ENCODE measurements at regions not wholly inside any gene's neighbourhood (a gene's known extent, or its start where the extent isn't known, plus 50 kb on each side); places are given as distances from the start of the nearest gene placed in this dataset.

- H3K27ac ChIP-seq = no peak overlapping the region
Observed at GRCh38 chr20:60512443-60512842, 554.2 kb downstream of the CDH26 start.

GRCh38 chr20:60513141-60513540 lies 554.9 kb downstream of the CDH26 start:
- no peak for TF ChIP-seq CTCF (conservative IDR thresholded peaks at IDR 0.05)
- no peak overlapping the region for H3K27ac ChIP-seq

More at GRCh38 chr20:60512443-60512842, 554.2 kb downstream of the CDH26 start:
- no peak for TF ChIP-seq CTCF (conservative IDR thresholded peaks at IDR 0.05)

- no peak overlapping the region for H3K27ac ChIP-seq
- no peak for TF ChIP-seq CTCF (conservative IDR thresholded peaks at IDR 0.05)
Observed at GRCh38 chr20:60516442-60516841, 558.2 kb downstream of the CDH26 start.

GRCh38 chr20:60518022-60518421 lies 559.8 kb downstream of the CDH26 start:
- no peak for TF ChIP-seq CTCF (conservative IDR thresholded peaks at IDR 0.05)
- no peak overlapping the region for H3K27ac ChIP-seq

- TF ChIP-seq CTCF (conservative IDR thresholded peaks at IDR 0.05) = no peak
- H3K27ac ChIP-seq = no peak overlapping the region
Observed at GRCh38 chr20:60525397-60525796, 567.2 kb downstream of the CDH26 start.

- H3K27ac ChIP-seq = no peak overlapping the region
- TF ChIP-seq CTCF (conservative IDR thresholded peaks at IDR 0.05) = no peak
Observed at GRCh38 chr20:60527656-60528055, 569.4 kb downstream of the CDH26 start.

- TF ChIP-seq CTCF (conservative IDR thresholded peaks at IDR 0.05) = no peak
- H3K27ac ChIP-seq = no peak overlapping the region
Observed at GRCh38 chr20:60528141-60528540, 569.9 kb downstream of the CDH26 start.

- no peak overlapping the region for H3K27ac ChIP-seq
- no peak for TF ChIP-seq CTCF (conservative IDR thresholded peaks at IDR 0.05)
Observed at GRCh38 chr20:60529149-60529548, 570.9 kb downstream of the CDH26 start.
